Muscle layer of duodenum (tissue), 2 donors: ENCODE measurements at regions not wholly inside any gene's neighbourhood (a gene's known extent, or its start where the extent isn't known, plus 50 kb on each side); places are given as distances from the start of the nearest gene placed in this dataset.

Experiments
- H3K27ac ChIP-seq: one replicate; pipeline ENCODE4 v1.7.0; 2013; ENCODE audit warnings: mild to moderate bottlenecking, low read length
- H3K27me3 ChIP-seq: one replicate; pipeline ENCODE4 v1.7.0; 2013; ENCODE audit warnings: low read depth, mild to moderate bottlenecking, control low read depth, low read length
- H3K36me3 ChIP-seq, 2 donors: one replicate each; pipeline ENCODE4 v1.7.0; 2013; ENCODE audit warnings: low read length in 2 of 2, control low read depth in 1 of 2, mild to moderate bottlenecking in 1 of 2; ENCODE audit not compliant: insufficient read depth in 2 of 2, control insufficient read depth in 1 of 2
- H3K4me1 ChIP-seq, 2 donors: one replicate each; pipeline ENCODE4 v1.7.0; 2013; ENCODE audit warnings: low read length in 2 of 2, mild to moderate bottlenecking in 2 of 2, control low read depth in 1 of 2, moderate library complexity in 1 of 2; ENCODE audit not compliant: insufficient read depth in 2 of 2, control insufficient read depth in 1 of 2
- H3K4me3 ChIP-seq, 2 donors: one replicate each; pipeline ENCODE4 v1.7.0; 2013; ENCODE audit warnings: low read length in 2 of 2, low read depth in 1 of 2, mild to moderate bottlenecking in 1 of 2
- H3K9me3 ChIP-seq, 2 donors: one replicate each; pipeline ENCODE4 v1.7.0; 2013; ENCODE audit warnings: low read length in 2 of 2, control low read depth in 1 of 2, mild to moderate bottlenecking in 1 of 2; ENCODE audit not compliant: control insufficient read depth in 1 of 2
- donor health status: healthy.

GRCh38 chr5:3313569-3313968, 282.1 kb upstream of the IRX1 start:
- no peak overlapping the region for H3K4me3 ChIP-seq
- no peaks in the 10 kb centered on the region for H3K36me3 ChIP-seq
- H3K4me1 ChIP-seq = no peaks in the 10 kb centered on the region
- H3K27me3 ChIP-seq = no peaks in the 10 kb centered on the region
- H3K9me3 ChIP-seq = peaks cover 0 to 14% of the 10 kb centered on the region in 2 donors
- H3K27ac ChIP-seq = no peak overlapping the region

GRCh38 chr5:3312299-3312698, 283.3 kb upstream of the IRX1 start:
- H3K27ac ChIP-seq = no peak overlapping the region
- H3K9me3 ChIP-seq = peaks cover 0 to 14% of the 10 kb centered on the region in 2 donors
- H3K4me3 ChIP-seq = no peak overlapping the region
- no peaks in the 10 kb centered on the region for H3K4me1 ChIP-seq
- H3K36me3 ChIP-seq = no peaks in the 10 kb centered on the region
- H3K27me3 ChIP-seq = no peaks in the 10 kb centered on the region

GRCh38 chr5:3311433-3311832, 284.2 kb upstream of the IRX1 start:
- peaks cover 0 to 14% of the 10 kb centered on the region in 2 donors for H3K9me3 ChIP-seq
- no peaks in the 10 kb centered on the region for H3K27me3 ChIP-seq
- H3K4me3 ChIP-seq = no peak overlapping the region
- no peak overlapping the region for H3K27ac ChIP-seq
- H3K4me1 ChIP-seq = no peaks in the 10 kb centered on the region
- H3K36me3 ChIP-seq = no peaks in the 10 kb centered on the region

GRCh38 chr5:3310541-3311261, 284.9 kb upstream of the IRX1 start:
- no peaks in the 10 kb centered on the region for H3K4me1 ChIP-seq
- H3K27me3 ChIP-seq = no peaks in the 10 kb centered on the region
- H3K9me3 ChIP-seq = peaks cover 0 to 14% of the 10 kb centered on the region in 2 donors
- no peak overlapping the region for H3K27ac ChIP-seq
- H3K4me3 ChIP-seq = no peak overlapping the region
- H3K36me3 ChIP-seq = no peaks in the 10 kb centered on the region

- H3K4me3 ChIP-seq = no peak overlapping the region
- no peak overlapping the region for H3K27ac ChIP-seq
- no peaks in the 10 kb centered on the region for H3K4me1 ChIP-seq
Observed at GRCh38 chr5:3309538-3309937, 286.1 kb upstream of the IRX1 start.

GRCh38 chr5:3307982-3308621, 287.5 kb upstream of the IRX1 start:
- Histone ChIP-seq H3K27ac (no peak overlapping the region), H3K27me3 (no peaks in the 10 kb centered on the region), H3K36me3 (no peaks in the 10 kb centered on the region), H3K4me1 (no peaks in the 10 kb centered on the region), H3K9me3 (peaks cover 0 to 11% of the 10 kb centered on the region in 2 donors), H3K4me3 (no peak overlapping the region)

More at GRCh38 chr5:3309538-3309937, 286.1 kb upstream of the IRX1 start:
- H3K27me3 ChIP-seq = no peaks in the 10 kb centered on the region
- peaks cover 0 to 14% of the 10 kb centered on the region in 2 donors for H3K9me3 ChIP-seq
- H3K36me3 ChIP-seq = no peaks in the 10 kb centered on the region

GRCh38 chr5:3305432-3305831, 290.2 kb upstream of the IRX1 start:
- no peaks in the 10 kb centered on the region for H3K36me3 ChIP-seq
- H3K4me3 ChIP-seq = no peak overlapping the region
- no peaks in the 10 kb centered on the region for H3K9me3 ChIP-seq
- H3K4me1 ChIP-seq = no peaks in the 10 kb centered on the region
- no peaks in the 10 kb centered on the region for H3K27me3 ChIP-seq
- no peak overlapping the region for H3K27ac ChIP-seq

GRCh38 chr5:3304346-3304745, 291.3 kb upstream of the IRX1 start:
- H3K4me3 ChIP-seq = no peak overlapping the region
- no peaks in the 10 kb centered on the region for H3K27me3 ChIP-seq
- no peaks in the 10 kb centered on the region for H3K9me3 ChIP-seq
- H3K27ac ChIP-seq = no peak overlapping the region
- no peaks in the 10 kb centered on the region for H3K4me1 ChIP-seq
- no peaks in the 10 kb centered on the region for H3K36me3 ChIP-seq

GRCh38 chr5:3303777-3304176, 291.9 kb upstream of the IRX1 start:
- Histone ChIP-seq H3K4me3 (no peak overlapping the region), H3K27me3 (no peaks in the 10 kb centered on the region), H3K27ac (no peak overlapping the region), H3K9me3 (peaks cover 0 to 2% of the 10 kb centered on the region in 2 donors), H3K4me1 (no peaks in the 10 kb centered on the region), H3K36me3 (no peaks in the 10 kb centered on the region)

GRCh38 chr5:3302228-3302627, 293.4 kb upstream of the IRX1 start:
- Histone ChIP-seq H3K4me3 (no peak overlapping the region), H3K9me3 (peaks cover 0 to 4% of the 10 kb centered on the region in 2 donors), H3K4me1 (no peaks in the 10 kb centered on the region), H3K27ac (no peak overlapping the region), H3K36me3 (no peaks in the 10 kb centered on the region), H3K27me3 (no peaks in the 10 kb centered on the region)

GRCh38 chr5:3301306-3301705, 294.3 kb upstream of the IRX1 start:
- Histone ChIP-seq H3K4me3 (no peak overlapping the region), H3K9me3 (peaks cover 0 to 4% of the 10 kb centered on the region in 2 donors), H3K27me3 (no peaks in the 10 kb centered on the region), H3K27ac (no peak overlapping the region), H3K36me3 (no peaks in the 10 kb centered on the region), H3K4me1 (no peaks in the 10 kb centered on the region)
